Activated naive CD4-positive, alpha-beta T cell treated with anti-CD3 and anti-CD28 coated beads, Interleukin-2, amount 50 U/mL, for 24 hours (primary cell): ENCODE measurements at regions not wholly inside any gene's neighbourhood (a gene's known extent, or its start where the extent isn't known, plus 50 kb on each side); places are given as distances from the start of the nearest gene placed in this dataset.
"Not testable (repeated sequence)": the region's sequence is repeated elsewhere in the genome, so short reads cannot be mapped to it uniquely, and the experiment has no call there.

Experiments used
- H3K27ac Mint-ChIP-seq: one replicate; pipeline ENCODE4 v1.8.0; 2021; ENCODE audit warnings: mild to moderate bottlenecking, mixed read lengths
- H3K27me3 Mint-ChIP-seq: one replicate; pipeline ENCODE4 v1.8.0; 2021; ENCODE audit warnings: mixed read lengths
- H3K36me3 Mint-ChIP-seq: one replicate; pipeline ENCODE4 v1.8.0; 2021; ENCODE audit warnings: mixed read lengths
- H3K4me1 Mint-ChIP-seq: one replicate; pipeline ENCODE4 v1.8.0; 2021; ENCODE audit warnings: mixed read lengths
- H3K4me3 Mint-ChIP-seq: one replicate; pipeline ENCODE4 v1.8.0; 2021; ENCODE audit warnings: mild to moderate bottlenecking, mixed read lengths
- H3K9me3 Mint-ChIP-seq: one replicate; pipeline ENCODE4 v1.8.0; 2021; ENCODE audit warnings: mixed read lengths

GRCh38 chrX:81857192-81857591 is 655.3 kb downstream of the SH3BGRL start:
- Mint-ChIP-seq H3K4me3 (no peak overlapping the region), H3K36me3 (no peaks in the 10 kb centered on the region), H3K4me1 (no peaks in the 10 kb centered on the region), H3K27ac (no peak overlapping the region), H3K27me3 (no peaks in the 10 kb centered on the region), H3K9me3 (no peaks in the 10 kb centered on the region)

- no peaks in the 10 kb centered on the region for H3K27me3 Mint-ChIP-seq
- H3K27ac Mint-ChIP-seq = no peak overlapping the region
- peaks cover 5% of the 10 kb centered on the region for H3K9me3 Mint-ChIP-seq
- no peak overlapping the region for H3K4me3 Mint-ChIP-seq
- H3K36me3 Mint-ChIP-seq = no peaks in the 10 kb centered on the region
- H3K4me1 Mint-ChIP-seq = no peaks in the 10 kb centered on the region
Measured at GRCh38 chrX:81866873-81867272, 665.0 kb downstream of the SH3BGRL start.

- H3K27me3 Mint-ChIP-seq = no peaks in the 10 kb centered on the region
- H3K27ac Mint-ChIP-seq = no peak overlapping the region
- H3K4me3 Mint-ChIP-seq = no peak overlapping the region
- H3K4me1 Mint-ChIP-seq = no peaks in the 10 kb centered on the region
- peaks cover 5% of the 10 kb centered on the region for H3K9me3 Mint-ChIP-seq
- no peaks in the 10 kb centered on the region for H3K36me3 Mint-ChIP-seq
Measured at GRCh38 chrX:81868979-81869378, 667.1 kb downstream of the SH3BGRL start.

- Mint-ChIP-seq H3K36me3 (no peaks in the 10 kb centered on the region), H3K9me3 (no peaks in the 10 kb centered on the region), H3K27me3 (no peaks in the 10 kb centered on the region), H3K4me3 (no peak overlapping the region), H3K27ac (no peak overlapping the region), H3K4me1 (no peaks in the 10 kb centered on the region)
Measured at GRCh38 chrX:81874807-81875206, 672.9 kb downstream of the SH3BGRL start.

GRCh38 chrX:81875800-81876199 is 673.9 kb downstream of the SH3BGRL start:
- Mint-ChIP-seq H3K4me3 (no peak overlapping the region), H3K27ac (no peak overlapping the region), H3K27me3 (no peaks in the 10 kb centered on the region)

GRCh38 chrX:81876437-81876836 is 674.5 kb downstream of the SH3BGRL start:
- Mint-ChIP-seq H3K27me3 (no peaks in the 10 kb centered on the region), H3K27ac (no peak overlapping the region), H3K4me3 (no peak overlapping the region), H3K36me3 (no peaks in the 10 kb centered on the region), H3K4me1 (no peaks in the 10 kb centered on the region), H3K9me3 (no peaks in the 10 kb centered on the region)

More at GRCh38 chrX:81875800-81876199, 673.9 kb downstream of the SH3BGRL start:
- H3K4me1 Mint-ChIP-seq = no peaks in the 10 kb centered on the region
- no peaks in the 10 kb centered on the region for H3K36me3 Mint-ChIP-seq
- H3K9me3 Mint-ChIP-seq = no peaks in the 10 kb centered on the region

GRCh38 chrX:81890521-81890920 is 688.6 kb downstream of the SH3BGRL start:
- Mint-ChIP-seq H3K9me3 (no peaks in the 10 kb centered on the region), H3K4me1 (no peaks in the 10 kb centered on the region), H3K36me3 (no peaks in the 10 kb centered on the region), H3K27me3 (no peaks in the 10 kb centered on the region), H3K4me3 (no peak overlapping the region), H3K27ac (no peak overlapping the region)

- H3K9me3 Mint-ChIP-seq = no peaks in the 10 kb centered on the region
- no peaks in the 10 kb centered on the region for H3K4me1 Mint-ChIP-seq
- H3K27me3 Mint-ChIP-seq = no peaks in the 10 kb centered on the region
- H3K4me3 Mint-ChIP-seq = no peak overlapping the region
- no peak overlapping the region for H3K27ac Mint-ChIP-seq
- H3K36me3 Mint-ChIP-seq = no peaks in the 10 kb centered on the region
Measured at GRCh38 chrX:81900522-81900921, 698.6 kb downstream of the SH3BGRL start.

GRCh38 chrX:81925812-81926211 is 723.9 kb downstream of the SH3BGRL start:
- H3K4me1 Mint-ChIP-seq = no peaks in the 10 kb centered on the region
- no peaks in the 10 kb centered on the region for H3K36me3 Mint-ChIP-seq
- no peaks in the 10 kb centered on the region for H3K27me3 Mint-ChIP-seq
- H3K4me3 Mint-ChIP-seq = no peak overlapping the region
- no peaks in the 10 kb centered on the region for H3K9me3 Mint-ChIP-seq
- H3K27ac Mint-ChIP-seq = no peak overlapping the region

- H3K4me3 Mint-ChIP-seq, H3K4me1 Mint-ChIP-seq, H3K27ac Mint-ChIP-seq, H3K36me3 Mint-ChIP-seq, H3K9me3 Mint-ChIP-seq, H3K27me3 Mint-ChIP-seq: not testable (repeated sequence)
Measured at GRCh38 chrX:81945911-81946310, 744.0 kb downstream of the SH3BGRL start.

GRCh38 chrX:81957318-81957717 is 755.4 kb downstream of the SH3BGRL start:
- Mint-ChIP-seq H3K27me3 (no peaks in the 10 kb centered on the region), H3K36me3 (no peaks in the 10 kb centered on the region), H3K4me1 (no peaks in the 10 kb centered on the region), H3K27ac (no peak overlapping the region), H3K4me3 (no peak overlapping the region), H3K9me3 (no peaks in the 10 kb centered on the region)

- no peaks in the 10 kb centered on the region for H3K27me3 Mint-ChIP-seq
- H3K4me1 Mint-ChIP-seq = no peaks in the 10 kb centered on the region
Measured at GRCh38 chrX:81957900-81958545, 756.1 kb downstream of the SH3BGRL start.

GRCh38 chrX:81959964-81960363 is 758.1 kb downstream of the SH3BGRL start:
- Mint-ChIP-seq H3K36me3 (no peaks in the 10 kb centered on the region), H3K27ac (no peak overlapping the region), H3K27me3 (no peaks in the 10 kb centered on the region), H3K9me3 (no peaks in the 10 kb centered on the region), H3K4me1 (no peaks in the 10 kb centered on the region), H3K4me3 (no peak overlapping the region)

More at GRCh38 chrX:81957900-81958545, 756.1 kb downstream of the SH3BGRL start:
- no peak overlapping the region for H3K4me3 Mint-ChIP-seq
- H3K36me3 Mint-ChIP-seq = no peaks in the 10 kb centered on the region
- no peaks in the 10 kb centered on the region for H3K9me3 Mint-ChIP-seq
- no peak overlapping the region for H3K27ac Mint-ChIP-seq

GRCh38 chrX:81974413-81974812 is 772.5 kb downstream of the SH3BGRL start:
- H3K27me3 Mint-ChIP-seq, H3K4me1 Mint-ChIP-seq, H3K4me3 Mint-ChIP-seq, H3K36me3 Mint-ChIP-seq, H3K9me3 Mint-ChIP-seq, H3K27ac Mint-ChIP-seq: not testable (repeated sequence)

GRCh38 chrX:81979806-81980515 is 778.1 kb downstream of the SH3BGRL start:
- no peaks in the 10 kb centered on the region for H3K36me3 Mint-ChIP-seq
- no peak overlapping the region for H3K27ac Mint-ChIP-seq
- no peak overlapping the region for H3K4me3 Mint-ChIP-seq
- no peaks in the 10 kb centered on the region for H3K27me3 Mint-ChIP-seq
- H3K9me3 Mint-ChIP-seq = no peaks in the 10 kb centered on the region
- H3K4me1 Mint-ChIP-seq = no peaks in the 10 kb centered on the region

- not testable (repeated sequence) for H3K4me1 Mint-ChIP-seq, H3K27me3 Mint-ChIP-seq, H3K9me3 Mint-ChIP-seq, H3K36me3 Mint-ChIP-seq, H3K4me3 Mint-ChIP-seq, H3K27ac Mint-ChIP-seq
Measured at GRCh38 chrX:81987217-81987616, 785.3 kb downstream of the SH3BGRL start.

GRCh38 chrX:81996166-81996565 is 794.3 kb downstream of the SH3BGRL start:
- Mint-ChIP-seq H3K4me1 (no peaks in the 10 kb centered on the region), H3K27me3 (no peaks in the 10 kb centered on the region), H3K27ac (no peak overlapping the region), H3K36me3 (no peaks in the 10 kb centered on the region), H3K4me3 (no peak overlapping the region), H3K9me3 (peaks cover 5% of the 10 kb centered on the region)
